H7 (cell line): ENCODE measurements at regions not wholly inside any gene's neighbourhood (a gene's known extent, or its start where the extent isn't known, plus 50 kb on each side); places are given as distances from the start of the nearest gene placed in this dataset.
"Not testable (repeated sequence)": the region's sequence is repeated elsewhere in the genome, so short reads cannot be mapped to it uniquely, and the experiment has no call there.

Experiments used
- DNase-seq: peaks from one replicate; pipeline ENCODE4 v3.0.0; 2012
- H3K27me3 ChIP-seq: 2 replicates; pipeline ENCODE4 v1.6.0; 2011; ENCODE audit warnings: mild to moderate bottlenecking, low read length; ENCODE audit not compliant: control insufficient read depth, insufficient read depth
- H3K36me3 ChIP-seq: replicated peaks from 2 replicates; pipeline ENCODE4 v1.5.1; 2011; ENCODE audit warnings: low read length; ENCODE audit not compliant: control insufficient read depth, insufficient read depth
- H3K4me3 ChIP-seq: 2 replicates; pipeline ENCODE4 v1.5.1; 2011; ENCODE audit warnings: low read depth, mild to moderate bottlenecking, control low read depth, low read length, moderate library complexity; ENCODE audit not compliant: insufficient read depth

GRCh38 chr7:101723835-101724234 lies 93.6 kb upstream of the CUX1 start:
- no peaks in the 10 kb centered on the region for H3K27me3 ChIP-seq
- H3K36me3 ChIP-seq, result no peaks in the 10 kb centered on the region
- no peak for DNase-seq
- H3K4me3 ChIP-seq, result no peak overlapping the region

- DNase-seq, result no peak
- Histone ChIP-seq H3K36me3 (no peaks in the 10 kb centered on the region), H3K27me3 (no peaks in the 10 kb centered on the region)
These were observed 92.5 kb upstream of the CUX1 start for GRCh38 chr7:101724957-101725356.

GRCh38 chr7:101725921-101726320 lies 91.5 kb upstream of the CUX1 start:
- Histone ChIP-seq H3K4me3 (no peak overlapping the region), H3K36me3 (no peaks in the 10 kb centered on the region), H3K27me3 (no peaks in the 10 kb centered on the region)
- DNase-seq, result no peak

More at GRCh38 chr7:101724957-101725356, 92.5 kb upstream of the CUX1 start:
- H3K4me3 ChIP-seq, result no peak overlapping the region

GRCh38 chr7:101727184-101727583 lies 90.2 kb upstream of the CUX1 start:
- H3K4me3 ChIP-seq, result no peak overlapping the region
- H3K36me3 ChIP-seq, result no peaks in the 10 kb centered on the region
- DNase-seq, result no peak
- H3K27me3 ChIP-seq, result no peaks in the 10 kb centered on the region

DNA sequence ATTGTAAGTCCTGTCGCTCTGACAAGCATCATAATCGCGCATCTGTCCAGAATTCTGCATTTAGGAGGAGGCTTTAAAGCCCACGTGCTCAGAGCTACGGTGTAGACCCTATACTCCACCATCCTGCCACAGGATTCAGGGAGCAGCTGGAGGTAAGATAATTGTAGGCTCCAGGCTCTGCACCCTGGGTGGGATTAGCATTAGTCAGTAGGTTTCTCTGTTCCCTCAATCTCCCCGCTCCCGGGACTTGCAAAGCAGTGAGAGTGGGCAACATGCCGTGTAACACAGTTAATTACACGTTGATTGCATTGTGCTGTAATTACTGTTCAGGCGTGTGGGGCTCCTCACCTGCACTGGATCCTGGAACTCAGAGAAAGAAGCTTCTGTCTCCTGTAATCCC lies 89.3 kb upstream of the CUX1 start:
- H3K27me3 ChIP-seq, result no peaks in the 10 kb centered on the region
- H3K4me3 ChIP-seq, result no peak overlapping the region
- no peak for DNase-seq
- no peaks in the 10 kb centered on the region for H3K36me3 ChIP-seq

DNA sequence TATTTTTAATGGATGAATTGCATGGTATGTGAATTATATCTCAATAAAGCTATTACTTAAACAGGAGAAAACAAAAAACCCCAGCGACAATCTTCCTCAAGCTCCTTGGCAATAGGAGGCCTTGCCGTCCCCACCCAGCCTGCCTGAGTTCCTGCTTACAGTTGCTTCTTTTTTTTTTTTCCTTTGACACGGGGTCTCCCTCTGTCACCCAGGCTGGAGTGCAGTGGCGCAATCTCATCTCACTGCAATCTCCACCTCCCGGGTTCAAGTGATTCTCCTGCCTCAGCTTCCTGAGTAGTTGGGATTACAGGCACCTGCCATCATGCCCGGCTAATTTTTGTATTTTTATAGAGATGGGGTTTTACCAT lies 88.6 kb upstream of the CUX1 start:
- not testable (repeated sequence) for H3K4me3 ChIP-seq, H3K27me3 ChIP-seq, H3K36me3 ChIP-seq, DNase-seq

DNA sequence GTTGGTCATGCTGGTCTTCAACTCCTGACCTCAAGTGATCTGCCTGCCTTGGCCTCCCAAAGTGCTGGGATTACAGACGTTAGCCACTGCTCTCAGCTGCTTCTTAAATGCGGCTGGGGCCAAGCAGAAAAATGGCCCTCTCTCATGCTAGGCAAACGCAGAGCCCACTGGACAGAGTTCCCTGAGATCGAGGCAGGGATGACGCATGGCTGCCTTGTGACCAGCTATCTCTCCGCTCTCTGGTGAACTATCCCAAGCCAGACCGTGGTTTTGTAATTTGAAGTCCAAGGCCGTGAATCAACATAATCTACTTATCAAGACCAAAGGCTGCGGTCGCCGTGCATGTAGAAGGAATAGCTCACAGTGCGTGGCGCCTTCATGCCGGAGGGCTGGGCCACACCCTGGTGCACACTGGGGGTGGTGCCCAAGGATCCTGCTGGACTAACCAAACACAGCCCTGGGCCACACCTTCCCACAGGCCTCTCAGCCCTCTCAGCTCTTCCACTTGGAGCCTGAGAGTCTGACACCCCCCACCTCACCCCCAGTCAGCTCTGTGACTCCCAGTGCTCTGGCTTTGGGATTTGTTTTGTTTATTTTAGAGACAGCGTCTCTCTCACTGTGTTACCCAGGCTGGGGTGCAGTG lies 88.1 kb upstream of the CUX1 start:
- Histone ChIP-seq H3K4me3 (no peak overlapping the region), H3K36me3 (no peaks in the 10 kb centered on the region), H3K27me3 (no peaks in the 10 kb centered on the region)
- no peak for DNase-seq

- Histone ChIP-seq H3K4me3 (no peak overlapping the region), H3K27me3 (no peaks in the 10 kb centered on the region), H3K36me3 (no peaks in the 10 kb centered on the region)
- no peak for DNase-seq
These were observed 85.8 kb upstream of the CUX1 start for GRCh38 chr7:101731502-101732084.

- Histone ChIP-seq H3K4me3 (no peak overlapping the region), H3K27me3 (no peaks in the 10 kb centered on the region), H3K36me3 (no peaks in the 10 kb centered on the region)
- peak; percentile 90 for DNase-seq
These were observed 83.5 kb upstream of the CUX1 start for GRCh38 chr7:101733713-101734475.

- no peak for DNase-seq
- no peaks in the 10 kb centered on the region for H3K36me3 ChIP-seq
- no peak overlapping the region for H3K4me3 ChIP-seq
- no peaks in the 10 kb centered on the region for H3K27me3 ChIP-seq
These were observed 81.3 kb upstream of the CUX1 start for GRCh38 chr7:101736084-101736483.

- DNase-seq, result peak; percentile 37
These were observed 77.5 kb upstream of the CUX1 start for GRCh38 chr7:101739775-101740398.

GRCh38 chr7:101740981-101741725 lies 76.3 kb upstream of the CUX1 start:
- DNase-seq, result peak; percentile 17
- Histone ChIP-seq H3K27me3 (no peaks in the 10 kb centered on the region), H3K4me3 (no peak overlapping the region), H3K36me3 (no peaks in the 10 kb centered on the region)

More at GRCh38 chr7:101739775-101740398, 77.5 kb upstream of the CUX1 start:
- Histone ChIP-seq H3K4me3 (no peak overlapping the region), H3K36me3 (no peaks in the 10 kb centered on the region), H3K27me3 (no peaks in the 10 kb centered on the region)

- Histone ChIP-seq H3K36me3 (no peaks in the 10 kb centered on the region), H3K4me3 (peak overlapping the region; percentile 42), H3K27me3 (no peaks in the 10 kb centered on the region)
- peak; percentile 96 for DNase-seq
These were observed 74.0 kb upstream of the CUX1 start for GRCh38 chr7:101743241-101743994.

DNA sequence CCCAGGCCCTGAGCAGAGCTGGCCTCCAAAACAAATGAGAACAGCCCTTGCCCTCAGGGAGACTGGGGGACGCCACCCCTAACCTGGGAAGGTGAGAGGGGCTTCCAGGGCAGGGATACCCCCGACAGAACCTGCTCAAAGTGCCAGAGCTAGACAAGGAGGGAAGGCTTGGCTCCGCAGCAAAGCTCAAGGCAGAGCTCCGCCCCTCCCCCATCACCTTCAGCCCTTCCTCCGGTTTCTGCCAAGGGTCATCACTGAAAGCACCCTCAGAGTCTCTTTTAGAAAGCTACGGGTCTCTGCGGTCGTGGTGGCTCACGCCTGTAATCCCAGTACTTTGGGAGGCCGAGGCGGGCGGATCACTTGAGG lies 73.4 kb upstream of the CUX1 start:
- H3K36me3 ChIP-seq, result no peaks in the 10 kb centered on the region
- no peaks in the 10 kb centered on the region for H3K27me3 ChIP-seq
- DNase-seq, result peak; percentile 85
- H3K4me3 ChIP-seq, result peak overlapping the region; percentile 42
